ENCODE measurements at regions not wholly inside any gene's neighbourhood (a gene's known extent, or its start where the extent isn't known, plus 50 kb on each side); places are given as distances from the start of the nearest gene placed in this dataset.

DNA sequence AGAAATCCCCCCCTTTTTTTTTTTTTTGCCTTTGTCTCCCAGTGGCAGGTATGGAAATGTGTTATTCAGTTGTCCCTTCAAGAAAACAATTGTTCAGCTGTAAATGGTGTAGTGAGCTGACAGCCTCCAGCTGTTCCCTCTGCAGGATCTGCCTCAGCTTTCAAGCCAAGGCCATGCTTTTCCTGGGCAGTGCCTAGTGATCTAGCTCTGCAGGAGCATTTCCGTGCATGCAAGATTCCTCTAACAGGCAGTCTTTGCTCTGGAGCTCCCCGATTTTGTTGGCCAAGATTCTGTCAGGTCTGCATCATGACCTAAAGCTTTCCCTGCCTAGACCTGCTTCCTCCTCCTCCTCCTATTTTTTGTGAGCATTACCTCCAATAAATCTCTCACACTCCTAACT is 300.7 kb upstream of the UBE2E3 start:
- TF ChIP-seq, protein P1, sequence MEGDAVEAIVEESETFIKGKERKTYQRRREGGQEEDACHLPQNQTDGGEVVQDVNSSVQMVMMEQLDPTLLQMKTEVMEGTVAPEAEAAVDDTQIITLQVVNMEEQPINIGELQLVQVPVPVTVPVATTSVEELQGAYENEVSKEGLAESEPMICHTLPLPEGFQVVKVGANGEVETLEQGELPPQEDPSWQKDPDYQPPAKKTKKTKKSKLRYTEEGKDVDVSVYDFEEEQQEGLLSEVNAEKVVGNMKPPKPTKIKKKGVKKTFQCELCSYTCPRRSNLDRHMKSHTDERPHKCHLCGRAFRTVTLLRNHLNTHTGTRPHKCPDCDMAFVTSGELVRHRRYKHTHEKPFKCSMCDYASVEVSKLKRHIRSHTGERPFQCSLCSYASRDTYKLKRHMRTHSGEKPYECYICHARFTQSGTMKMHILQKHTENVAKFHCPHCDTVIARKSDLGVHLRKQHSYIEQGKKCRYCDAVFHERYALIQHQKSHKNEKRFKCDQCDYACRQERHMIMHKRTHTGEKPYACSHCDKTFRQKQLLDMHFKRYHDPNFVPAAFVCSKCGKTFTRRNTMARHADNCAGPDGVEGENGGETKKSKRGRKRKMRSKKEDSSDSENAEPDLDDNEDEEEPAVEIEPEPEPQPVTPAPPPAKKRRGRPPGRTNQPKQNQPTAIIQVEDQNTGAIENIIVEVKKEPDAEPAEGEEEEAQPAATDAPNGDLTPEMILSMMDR (IDR thresholded peaks at IDR 0.05; ENCODE audit: insufficient read depth, low read length, poor library complexity, severe bottlenecking) = no peak
- no peak overlapping the region for H3K4me3 ChIP-seq (ENCODE audit: low read depth, low read length)
- DNase-seq (ENCODE audit: low read depth) = no peak
- no peaks in the 10 kb centered on the region for H3K27me3 ChIP-seq (ENCODE audit: control insufficient read depth, insufficient read depth, low read length)
- no peaks in the 10 kb centered on the region for H3K36me3 ChIP-seq (ENCODE audit: control insufficient read depth, insufficient read depth, low read length)

DNA sequence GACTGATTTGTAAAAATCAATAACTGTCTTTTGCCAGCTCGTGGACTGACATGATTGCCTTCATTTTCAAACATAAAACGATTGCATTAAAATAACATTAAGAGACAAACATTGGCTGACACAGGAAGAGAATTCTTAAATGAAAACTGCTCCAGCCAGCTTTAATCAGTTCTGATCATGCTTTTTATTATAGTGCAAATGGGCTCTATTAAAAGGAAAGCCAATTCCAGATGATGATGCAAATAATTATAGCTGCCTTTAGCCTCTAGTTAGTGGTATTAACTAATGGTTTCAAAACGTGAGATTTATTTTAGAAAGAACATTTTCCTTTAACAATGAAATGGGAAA is 301.8 kb upstream of the UBE2E3 start:
- no peak for DNase-seq (ENCODE audit: low read depth)
- H3K27me3 ChIP-seq (ENCODE audit: control insufficient read depth, insufficient read depth, low read length) = no peaks in the 10 kb centered on the region
- TF ChIP-seq, protein P1 (IDR thresholded peaks at IDR 0.05; ENCODE audit: insufficient read depth, low read length, poor library complexity, severe bottlenecking) = no peak
- H3K36me3 ChIP-seq (ENCODE audit: control insufficient read depth, insufficient read depth, low read length) = no peaks in the 10 kb centered on the region
- no peak overlapping the region for H3K4me3 ChIP-seq (ENCODE audit: low read depth, low read length)

DNA sequence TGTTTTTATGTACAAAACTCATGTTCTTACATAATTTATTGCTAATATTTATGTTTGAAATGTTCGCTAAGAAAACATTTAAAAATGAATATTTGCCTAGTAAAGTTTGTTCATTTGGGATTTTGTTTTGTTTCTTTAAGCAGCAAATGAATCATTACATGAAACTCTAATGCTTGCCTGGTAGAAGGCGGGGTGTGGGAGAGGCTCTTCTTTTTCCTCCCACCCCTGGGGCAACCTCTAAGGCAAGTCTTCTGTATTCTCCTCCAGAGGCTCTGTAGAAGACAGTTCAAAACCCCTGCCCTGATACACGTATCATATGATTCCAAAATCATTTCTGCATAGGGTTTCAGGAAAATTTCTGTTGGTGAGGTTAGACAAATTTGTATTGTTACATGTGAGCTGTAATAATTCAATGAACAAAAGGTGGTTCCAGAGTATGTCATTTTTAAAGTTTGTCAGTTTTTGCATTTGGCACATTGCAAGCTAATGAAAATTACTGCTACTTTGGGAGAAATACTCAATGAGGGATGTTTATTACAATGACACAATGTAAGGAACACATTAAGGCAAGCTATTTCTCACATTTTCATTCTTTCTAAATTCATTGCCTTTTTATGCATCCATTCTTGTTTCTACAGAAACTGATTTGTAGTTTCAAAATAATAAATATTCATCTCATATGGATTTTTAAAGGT is 302.3 kb upstream of the UBE2E3 start:
- Histone ChIP-seq H3K36me3 (ENCODE audit: control insufficient read depth, insufficient read depth, low read length) (no peaks in the 10 kb centered on the region), H3K4me3 (ENCODE audit: low read depth, low read length) (no peak overlapping the region), H3K27me3 (ENCODE audit: control insufficient read depth, insufficient read depth, low read length) (no peaks in the 10 kb centered on the region)
- no peak for DNase-seq (ENCODE audit: low read depth)
- TF ChIP-seq, protein P1 (IDR thresholded peaks at IDR 0.05; ENCODE audit: insufficient read depth, low read length, poor library complexity, severe bottlenecking) = no peak

GRCh38 chr2:180677200-180677599 is 303.2 kb upstream of the UBE2E3 start:
- no peak overlapping the region for H3K4me3 ChIP-seq (ENCODE audit: low read depth, low read length)
- no peak for DNase-seq (ENCODE audit: low read depth)
- no peaks in the 10 kb centered on the region for H3K36me3 ChIP-seq (ENCODE audit: control insufficient read depth, insufficient read depth, low read length)
- no peaks in the 10 kb centered on the region for H3K27me3 ChIP-seq (ENCODE audit: control insufficient read depth, insufficient read depth, low read length)
- TF ChIP-seq, protein P1 (IDR thresholded peaks at IDR 0.05; ENCODE audit: insufficient read depth, low read length, poor library complexity, severe bottlenecking) = no peak

- Histone ChIP-seq H3K27me3 (ENCODE audit: control insufficient read depth, insufficient read depth, low read length) (no peaks in the 10 kb centered on the region), H3K4me3 (ENCODE audit: low read depth, low read length) (no peak overlapping the region), H3K36me3 (ENCODE audit: control insufficient read depth, insufficient read depth, low read length) (no peaks in the 10 kb centered on the region)
- DNase-seq (ENCODE audit: low read depth) = no peak
- TF ChIP-seq, protein P1 (IDR thresholded peaks at IDR 0.05; ENCODE audit: insufficient read depth, low read length, poor library complexity, severe bottlenecking) = no peak
Observed at GRCh38 chr2:180676520-180677025, 303.8 kb upstream of the UBE2E3 start.

- TF ChIP-seq, protein P1 (IDR thresholded peaks at IDR 0.05; ENCODE audit: insufficient read depth, low read length, poor library complexity, severe bottlenecking) = no peak
- no peaks in the 10 kb centered on the region for H3K27me3 ChIP-seq (ENCODE audit: control insufficient read depth, insufficient read depth, low read length)
- no peaks in the 10 kb centered on the region for H3K36me3 ChIP-seq (ENCODE audit: control insufficient read depth, insufficient read depth, low read length)
- no peak overlapping the region for H3K4me3 ChIP-seq (ENCODE audit: low read depth, low read length)
- DNase-seq (ENCODE audit: low read depth) = no peak
Observed at GRCh38 chr2:180675170-180675569, 305.2 kb upstream of the UBE2E3 start.

All from kidney epithelial cell (primary cell).